ENCODE measurements at regions not wholly inside any gene's neighbourhood (a gene's known extent, or its start where the extent isn't known, plus 50 kb on each side); places are given as distances from the start of the nearest gene placed in this dataset.

- TF ChIP-seq CTCF (IDR thresholded peaks at IDR 0.05) = peak in 3 of 9 donors; percentile 11 to 18 (median 12)
- H3K4me3 ChIP-seq = no peak overlapping the region
- DNase-seq (no peak), ATAC-seq (no peak)
- H3K9me3 ChIP-seq = no peaks in the 10 kb centered on the region
- H3K36me3 ChIP-seq = no peaks in the 10 kb centered on the region
- WGBS, 2 donors = 47 to 54% methylated on average over 2 of the region's 2 CpGs
- no peaks in the 10 kb centered on the region for H3K4me1 ChIP-seq
- H3K27ac ChIP-seq = no peak overlapping the region
- intact Hi-C loops (cut with DNase I) = no loop called here
- peaks cover 0 to 15% (median 0%) of the 10 kb centered on the region in 7 donors for H3K27me3 ChIP-seq
Measured at GRCh38 chrX:119181491-119181890, 53.9 kb upstream of the KIAA1210 start.

DNA sequence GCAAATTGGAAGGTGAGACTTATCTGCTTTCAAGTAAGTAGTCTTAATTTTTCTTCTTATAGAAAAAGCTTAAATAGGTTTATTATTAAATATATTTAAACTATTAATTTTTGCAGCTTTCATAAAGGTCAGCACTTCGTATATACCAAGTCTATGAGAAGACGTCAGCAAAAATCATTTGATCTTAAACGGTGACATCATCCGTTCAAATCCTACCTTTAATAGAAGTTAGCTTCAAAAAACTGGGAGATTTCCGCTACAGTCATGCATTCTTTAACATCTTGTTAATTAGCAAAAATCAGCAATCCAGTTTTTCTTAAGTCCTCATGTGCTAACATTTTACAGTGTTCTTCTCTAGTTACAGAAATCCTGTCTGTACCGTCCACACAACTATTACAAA, 49.9 kb upstream of the PGRMC1 start:
- Histone ChIP-seq H3K4me1 (peaks cover 0 to 4% (median 0%) of the 10 kb centered on the region in 9 donors), H3K9me3 (no peaks in the 10 kb centered on the region), H3K27ac (no peak overlapping the region), H3K4me3 (no peak overlapping the region), H3K36me3 (no peaks in the 10 kb centered on the region), H3K27me3 (peaks cover 0 to 9% (median 0%) of the 10 kb centered on the region in 7 donors)
- intact Hi-C loops (cut with DNase I) = loop anchor here in 1 of 10 donors (5.0 kb wide), 1 partner anchor 1644 kb away; no protein-coding TSS in a partner anchor
- no peak for DNase-seq
- no peak for ATAC-seq
- TF ChIP-seq CTCF (IDR thresholded peaks at IDR 0.05) = no peak
- 92 to 95% methylated on average over 6 of the region's 6 CpGs for WGBS, 2 donors
